HG02852 (cell line): ENCODE measurements at regions not wholly inside any gene's neighbourhood (a gene's known extent, or its start where the extent isn't known, plus 50 kb on each side); places are given as distances from the start of the nearest gene placed in this dataset.

Experiments used
- ATAC-seq: cut with Tn5 transposase; IDR thresholded peaks from one replicate; pipeline ENCODE4 v1.9.1; 2021; ENCODE audit warnings: mild to moderate bottlenecking, moderate library complexity; ENCODE audit not compliant: unreplicated experiment

DNA sequence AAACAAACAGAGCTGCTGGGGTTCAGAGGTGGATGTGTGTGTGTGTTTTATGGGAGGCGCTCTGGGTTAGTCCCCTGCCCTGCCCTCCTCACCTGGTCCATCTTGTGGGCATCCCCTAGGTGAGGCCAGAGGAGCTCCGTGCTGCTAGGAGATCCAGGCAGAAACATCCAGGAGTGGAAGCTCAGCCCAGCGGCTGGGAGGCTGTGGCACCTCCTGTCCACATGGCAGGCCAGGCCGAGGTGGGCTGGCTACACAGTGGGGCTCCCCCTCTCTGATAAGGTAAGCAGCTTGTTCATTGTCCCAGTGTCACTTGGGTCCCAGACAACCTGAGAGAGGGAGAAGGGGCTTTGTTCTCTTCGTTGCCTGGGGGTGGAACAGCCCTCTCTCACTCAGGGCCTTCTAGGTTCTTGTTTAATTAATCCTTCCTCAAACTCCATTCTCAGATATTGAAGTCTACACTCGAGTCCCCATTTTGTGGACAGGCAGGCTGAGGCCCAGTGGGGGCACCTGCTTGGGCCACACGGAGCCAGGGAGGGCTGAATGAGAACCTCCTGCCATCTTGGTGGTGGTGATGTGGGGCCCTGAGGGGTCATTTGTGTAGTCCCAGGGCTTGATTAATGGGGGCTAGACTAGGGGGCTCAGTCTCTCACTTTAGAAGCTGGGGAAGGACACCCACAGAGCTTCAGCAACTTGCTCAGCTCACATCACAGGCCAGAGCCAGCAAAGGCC lies 216.8 kb upstream of the GPR26 start:
- ATAC-seq, result no peak

DNA sequence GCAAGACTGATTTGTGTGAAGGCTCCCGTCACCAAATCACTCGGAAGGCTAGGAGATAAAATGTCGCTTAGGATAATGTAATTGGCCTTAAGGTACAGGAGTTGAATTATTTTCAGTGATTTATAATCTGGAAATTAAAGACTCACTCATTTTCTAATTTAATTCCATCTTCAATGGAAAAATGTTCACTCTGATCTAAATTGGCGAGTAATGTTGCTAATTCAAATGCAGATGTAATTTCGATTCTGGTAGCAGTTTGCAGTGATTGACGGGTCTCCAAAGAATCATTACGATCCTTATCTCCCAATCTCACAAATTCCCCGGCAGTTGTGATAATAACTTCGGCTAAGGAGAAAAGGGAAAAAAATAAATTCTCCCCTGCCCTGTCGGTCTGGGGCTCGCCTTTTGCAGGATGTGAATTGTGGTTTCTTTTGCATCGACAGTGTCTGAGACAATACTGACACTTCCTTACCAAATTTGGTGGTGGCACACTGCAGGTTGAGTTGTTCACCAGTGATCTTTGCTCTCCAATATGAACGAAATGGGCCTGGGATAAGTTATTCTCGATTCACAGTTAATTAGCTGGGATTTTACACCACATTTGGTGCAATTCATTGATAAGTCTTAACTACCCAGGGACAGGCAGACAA lies 215.1 kb upstream of the GPR26 start:
- ATAC-seq, result no peak

DNA sequence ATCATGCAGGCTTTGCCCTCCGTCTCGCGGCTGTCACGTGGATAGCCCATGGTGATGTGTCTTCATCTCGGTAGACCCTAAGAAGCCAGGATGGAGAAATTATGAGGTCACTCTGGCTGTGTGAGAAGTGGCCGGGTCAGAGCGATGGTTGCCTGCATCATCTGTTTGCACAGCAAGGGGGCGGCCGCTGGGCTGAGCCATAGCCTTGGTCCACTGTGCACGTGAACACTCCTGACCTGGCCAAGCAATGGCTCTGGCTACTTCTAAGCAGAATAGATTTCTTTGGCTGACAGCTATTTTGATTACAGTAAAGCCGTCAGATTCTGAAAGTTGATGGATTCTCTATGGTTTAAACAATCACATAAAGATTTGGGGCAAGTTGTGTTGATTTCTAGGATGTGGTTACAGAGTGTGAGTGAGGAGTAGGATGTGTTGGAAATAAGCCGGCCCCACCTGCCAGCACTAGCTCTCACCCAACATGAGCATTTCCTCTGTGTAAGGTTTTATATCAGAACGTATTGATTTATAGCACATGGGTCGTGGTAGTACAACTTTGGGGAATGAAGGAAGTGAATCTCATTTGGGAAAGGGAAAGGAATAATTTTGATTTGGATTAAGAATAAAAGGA lies 214.4 kb upstream of the GPR26 start:
- ATAC-seq, result no peak

DNA sequence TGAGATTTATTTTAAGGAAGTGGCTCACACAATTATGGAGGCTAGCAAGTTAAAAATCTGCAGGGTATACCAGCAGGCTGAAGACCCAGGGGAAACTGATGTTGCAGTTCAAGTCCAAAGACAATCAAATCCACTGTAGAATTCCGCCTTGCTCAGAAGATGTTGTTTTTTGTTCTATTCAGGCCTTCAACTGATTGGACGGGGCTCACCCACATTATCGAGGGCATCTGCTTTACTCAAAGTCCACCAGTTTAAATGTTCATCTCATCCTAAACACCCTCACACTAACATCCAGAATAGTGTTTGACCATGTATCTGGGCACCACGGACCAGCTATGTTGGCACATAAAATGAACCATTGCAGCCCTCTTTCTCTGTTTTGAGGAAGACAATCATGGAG lies 211.2 kb upstream of the GPR26 start:
- ATAC-seq, result no peak

DNA sequence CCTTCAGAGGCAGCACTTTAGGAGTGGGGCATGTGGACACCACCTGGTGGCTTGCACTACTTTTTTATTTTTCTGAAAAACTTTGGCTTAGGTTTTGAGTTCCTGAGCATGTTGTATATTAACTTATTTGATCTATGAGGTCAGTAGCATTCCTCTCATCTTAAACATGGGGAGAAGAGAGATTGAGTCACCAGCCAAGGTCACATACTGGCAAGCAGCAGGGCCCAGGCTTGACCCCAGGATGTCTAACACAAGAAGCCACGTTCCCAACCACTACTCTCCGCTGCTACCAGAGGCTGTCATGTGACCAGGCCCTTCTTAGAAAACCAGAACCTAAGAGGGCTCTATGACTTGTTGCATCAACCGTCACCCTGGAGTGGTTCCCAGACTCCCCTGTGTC lies 210.3 kb upstream of the GPR26 start:
- ATAC-seq, result no peak

DNA sequence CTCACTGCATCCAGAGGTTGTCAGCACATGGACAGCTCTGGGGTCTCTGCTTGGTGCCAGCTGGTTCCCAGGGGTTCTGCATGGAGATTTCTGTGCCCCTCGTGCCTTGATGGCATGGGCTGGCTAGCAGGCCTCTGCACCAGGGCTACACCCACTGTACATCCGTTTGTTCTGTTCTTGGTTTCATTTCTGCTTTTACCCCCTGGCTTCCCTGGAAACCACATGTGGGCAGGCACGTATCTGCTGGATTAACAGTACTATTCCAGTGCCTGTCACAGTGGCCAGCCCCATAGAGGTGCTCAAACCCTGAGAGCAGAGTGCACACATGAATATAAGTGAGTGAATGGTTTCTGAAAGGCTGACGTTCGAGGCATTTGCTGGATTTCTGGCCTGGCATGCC lies 207.2 kb upstream of the GPR26 start:
- ATAC-seq, result no peak

DNA sequence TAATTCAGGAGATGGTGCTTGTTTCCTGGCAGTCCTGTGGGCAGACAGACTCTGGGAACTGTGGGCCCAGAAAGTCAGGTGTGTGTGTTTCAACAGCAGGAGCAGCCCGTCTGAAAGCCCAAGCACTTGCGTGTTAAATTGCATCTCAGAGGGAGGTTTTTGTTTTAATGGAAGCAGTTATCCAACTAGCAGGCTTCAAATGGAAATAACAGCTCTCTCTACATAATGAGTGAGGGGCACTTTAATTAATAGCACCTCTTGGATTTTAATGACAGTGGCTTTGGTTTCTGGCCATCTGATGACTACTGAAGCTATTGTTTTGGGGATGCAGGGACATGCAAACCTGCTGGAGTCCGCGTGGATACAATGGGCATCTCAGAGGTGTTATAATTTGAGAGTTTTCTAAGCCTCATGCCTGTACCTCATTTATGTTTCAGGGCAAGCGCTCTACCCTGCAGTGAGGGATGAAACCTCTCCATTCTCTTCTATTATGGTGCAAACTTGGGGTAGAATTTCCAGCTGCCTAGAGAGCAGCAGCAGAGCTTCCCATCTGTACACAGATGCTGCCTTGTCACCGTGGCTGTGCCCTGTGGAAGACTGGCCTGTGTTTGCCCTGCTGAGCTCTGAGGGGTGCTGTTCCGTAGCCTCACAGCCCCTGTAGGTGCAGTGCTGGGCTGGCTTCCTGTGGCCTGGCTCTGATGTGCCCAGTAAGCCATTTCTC lies 206.6 kb upstream of the GPR26 start:
- no peak for ATAC-seq

DNA sequence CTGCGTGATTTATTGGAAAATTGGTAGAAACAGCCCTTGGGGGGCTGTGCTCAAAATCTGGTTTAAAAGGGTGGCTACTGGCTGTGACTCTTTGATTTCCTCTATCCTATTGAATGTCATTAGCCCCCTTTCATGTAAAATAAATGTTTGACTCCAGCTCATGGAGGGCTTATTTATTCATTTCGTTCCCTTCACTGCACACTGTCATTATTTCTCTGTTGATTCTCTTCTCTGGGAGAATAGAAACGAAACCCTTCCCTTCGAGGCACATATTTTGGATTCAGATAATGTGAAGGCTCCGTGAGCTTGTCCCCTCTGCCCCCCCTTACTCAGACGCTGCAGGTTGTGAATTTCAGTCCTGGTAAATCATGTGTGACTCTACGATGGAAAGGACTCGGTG lies 203.9 kb upstream of the GPR26 start:
- no peak for ATAC-seq

DNA sequence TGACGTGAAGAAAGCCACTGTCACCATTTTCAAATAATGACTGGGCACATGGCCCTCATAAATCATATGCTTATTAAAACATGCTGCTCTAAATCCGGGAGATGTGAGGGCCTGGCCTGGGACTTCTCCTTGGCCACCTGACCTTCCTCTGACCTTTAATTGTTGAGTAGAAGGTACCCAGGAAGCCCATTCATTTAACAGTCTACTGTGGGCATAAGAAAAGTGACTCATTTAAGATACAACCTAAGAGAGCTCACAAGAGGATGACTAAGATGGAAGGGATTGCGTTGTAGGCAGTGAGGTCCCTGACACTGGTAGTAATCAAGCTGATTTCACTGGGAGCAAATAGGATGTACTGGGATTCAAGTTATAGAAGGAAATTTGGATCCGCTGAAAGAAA lies 203.4 kb upstream of the GPR26 start:
- ATAC-seq, result no peak

DNA sequence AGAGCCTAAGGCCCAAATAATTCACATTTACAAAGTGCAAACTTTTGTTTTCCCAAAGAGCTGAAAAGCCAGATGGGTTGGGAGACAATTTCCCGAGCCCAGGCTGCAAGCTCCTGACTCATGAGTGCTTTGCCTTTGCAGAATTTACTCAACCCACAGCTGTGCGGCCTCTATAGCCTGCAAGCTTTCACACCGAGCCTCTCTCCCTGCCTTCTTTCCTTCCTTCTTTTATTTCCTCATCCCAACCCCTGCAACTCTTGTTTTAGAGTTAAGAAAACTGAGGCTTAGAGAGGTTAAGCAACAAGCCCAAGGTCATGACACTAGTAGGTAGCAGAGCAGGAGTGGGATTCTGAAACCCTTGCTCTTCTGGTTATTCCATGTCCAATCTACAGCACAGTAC lies 203.0 kb upstream of the GPR26 start:
- ATAC-seq, result no peak

DNA sequence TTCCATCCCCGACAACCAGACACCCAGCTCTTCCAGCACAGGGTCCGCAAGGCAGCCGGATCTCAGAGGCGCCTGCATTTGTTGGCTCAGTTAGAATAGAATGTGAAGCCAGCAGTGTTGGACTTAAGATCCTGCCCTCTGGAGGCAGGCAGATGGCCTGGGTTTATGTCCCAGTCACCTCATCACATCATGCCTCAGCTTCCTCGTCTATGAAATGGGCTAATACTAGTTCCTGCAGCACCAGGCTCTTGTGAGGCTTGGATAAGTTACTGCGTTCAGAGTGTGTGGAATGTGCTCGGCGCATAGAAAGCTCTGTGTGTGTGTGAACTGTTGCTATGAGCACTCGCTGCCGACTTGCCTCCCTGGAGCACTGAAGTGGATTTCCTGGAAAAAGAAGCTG lies 202.5 kb upstream of the GPR26 start:
- ATAC-seq, result no peak

DNA sequence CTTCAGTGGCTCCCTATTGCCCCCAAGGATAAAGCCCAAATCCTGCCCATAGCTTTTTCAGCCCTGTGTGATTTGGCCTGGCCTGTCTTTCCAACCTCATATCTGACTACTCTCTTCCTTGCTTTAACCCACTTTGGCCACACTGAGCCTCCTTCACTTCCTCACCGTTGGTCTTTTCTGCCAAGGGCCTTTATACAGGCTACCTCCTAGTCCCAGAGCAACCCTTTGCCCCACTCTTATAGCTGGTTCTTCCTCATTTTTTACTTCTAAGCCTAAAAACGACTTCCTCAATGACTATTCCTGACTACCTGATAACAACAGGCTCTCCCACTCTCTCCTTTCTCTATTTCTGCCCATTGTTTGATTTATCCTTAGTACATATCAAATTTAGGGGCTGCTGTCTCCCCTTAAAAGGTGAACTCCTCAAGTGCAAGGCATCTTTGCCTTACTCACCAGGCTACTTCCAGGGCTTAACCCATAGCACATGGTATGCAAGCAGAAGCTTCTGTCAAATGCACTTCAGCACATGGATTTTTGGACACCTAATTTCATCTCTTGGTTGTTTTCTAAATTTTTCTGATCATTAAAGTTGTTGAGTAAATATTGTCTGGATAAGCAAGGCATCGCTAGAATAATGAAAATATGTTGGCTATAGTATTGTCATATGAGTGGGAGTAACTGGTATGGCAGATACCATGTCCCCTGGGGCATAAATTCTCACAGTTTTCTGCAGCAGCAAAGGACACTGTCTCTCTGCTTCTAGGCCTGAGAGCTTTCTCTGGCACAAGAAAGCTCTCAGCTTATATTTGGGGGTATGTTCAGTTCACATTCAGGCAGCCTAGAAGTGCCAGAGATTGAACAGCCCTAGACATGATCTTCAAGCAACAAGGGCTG lies 201.5 kb upstream of the GPR26 start:
- ATAC-seq, result no peak

DNA sequence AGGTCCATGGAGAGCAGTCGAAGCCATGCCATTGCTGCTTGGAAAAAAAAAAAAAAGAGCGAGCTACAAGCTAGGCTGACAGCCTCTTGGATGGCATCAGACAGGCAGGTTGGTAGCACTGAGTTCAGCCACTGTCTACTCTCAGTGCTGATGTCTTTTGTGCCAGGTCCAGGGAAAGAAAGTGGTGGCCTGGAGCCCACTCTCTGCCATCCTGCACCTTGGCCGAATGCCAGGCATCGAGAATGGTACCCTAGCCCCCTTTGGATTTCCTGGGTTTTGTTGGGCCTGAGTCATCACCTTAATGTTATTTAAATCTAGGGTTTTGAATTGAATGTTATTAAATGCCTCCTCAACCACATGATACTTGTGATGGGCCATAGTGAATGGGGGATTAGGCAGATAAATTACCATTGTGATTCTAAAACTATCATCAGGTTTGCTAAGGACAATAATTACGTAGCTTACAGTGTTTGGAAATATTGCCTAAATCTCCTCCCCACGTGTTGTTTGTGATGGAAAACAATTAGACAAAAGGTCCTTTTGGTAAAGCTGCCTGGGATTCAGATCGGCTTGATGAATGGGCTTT lies 195.7 kb upstream of the GPR26 start:
- no peak for ATAC-seq

DNA sequence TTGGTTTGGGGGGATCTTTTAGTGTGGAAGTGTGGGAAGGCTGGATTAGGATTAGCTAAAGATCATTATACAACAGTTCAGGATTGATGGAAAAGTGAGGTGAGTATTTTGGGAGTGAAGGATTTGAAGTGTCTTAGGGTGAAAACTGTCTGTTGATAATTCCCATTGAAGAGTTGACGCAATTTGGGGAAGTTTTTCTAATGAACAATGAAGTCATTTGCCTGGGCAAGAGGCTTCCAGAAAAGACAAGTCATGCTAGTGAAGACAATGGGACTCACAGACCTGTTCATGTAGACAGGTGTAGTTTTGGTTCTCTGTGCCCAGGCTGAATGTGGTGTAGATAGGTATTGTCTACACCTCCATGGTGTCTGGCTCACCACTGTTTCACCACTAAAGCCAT lies 194.3 kb upstream of the GPR26 start:
- ATAC-seq, result no peak

DNA sequence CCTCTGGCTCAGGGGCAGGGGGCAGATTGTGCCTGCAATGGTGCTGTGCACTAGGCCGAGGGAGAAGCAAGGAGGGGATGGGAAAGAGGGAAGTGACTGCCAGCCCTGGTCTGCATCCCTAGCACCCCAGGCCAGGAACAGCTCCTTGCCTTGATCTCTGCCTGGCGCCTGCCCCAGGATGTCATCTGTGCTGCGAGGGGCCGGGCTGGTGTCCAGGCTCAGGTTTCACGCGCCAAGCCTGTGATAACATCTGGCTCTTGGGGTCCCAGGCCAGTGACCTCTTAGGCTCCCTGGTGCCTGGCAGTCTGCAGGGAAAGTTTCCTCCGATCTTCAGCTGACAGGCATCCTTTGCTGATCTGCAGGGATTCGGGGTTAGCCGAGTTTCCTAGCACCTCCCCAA lies 193.5 kb upstream of the GPR26 start:
- no peak for ATAC-seq

DNA sequence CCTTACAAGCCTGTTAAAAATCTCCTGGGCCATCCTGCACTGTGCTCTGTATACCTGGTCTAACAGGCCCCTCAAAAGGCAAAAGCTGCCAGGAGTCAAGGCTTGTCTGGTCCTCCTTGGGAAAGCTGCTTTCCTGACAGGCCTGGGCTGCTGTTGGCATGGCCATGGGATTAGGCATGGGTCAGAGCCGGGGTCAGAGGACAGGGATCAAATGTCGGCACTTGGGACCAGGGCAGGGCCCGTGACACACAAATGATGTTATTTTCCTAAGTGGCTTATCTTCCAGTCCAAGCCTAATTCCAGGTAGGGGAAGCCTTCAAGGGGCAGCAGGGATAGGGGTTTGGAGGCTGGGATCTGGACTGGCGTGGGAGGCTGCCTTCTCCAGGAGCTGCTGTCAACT lies 191.5 kb upstream of the GPR26 start:
- no peak for ATAC-seq

DNA sequence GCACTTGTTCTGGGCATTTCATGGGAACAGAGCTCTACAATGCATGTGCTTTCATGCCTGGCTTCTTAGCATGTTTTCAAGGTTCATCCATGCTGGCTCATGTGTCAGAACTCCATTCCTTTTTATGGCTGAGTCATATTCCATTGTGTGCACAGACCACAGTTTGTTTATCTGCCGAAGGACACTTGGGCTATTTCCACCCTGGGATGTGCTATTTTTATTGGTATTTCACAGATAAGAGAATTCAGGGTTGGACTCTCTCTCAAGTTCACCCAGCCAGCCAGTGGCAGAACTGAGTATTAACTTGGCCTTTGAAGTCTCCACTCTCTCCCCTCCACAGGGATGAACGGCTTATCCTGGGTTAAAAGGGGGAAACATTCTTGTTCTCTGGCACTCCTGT lies 190.7 kb upstream of the GPR26 start:
- no peak for ATAC-seq

DNA sequence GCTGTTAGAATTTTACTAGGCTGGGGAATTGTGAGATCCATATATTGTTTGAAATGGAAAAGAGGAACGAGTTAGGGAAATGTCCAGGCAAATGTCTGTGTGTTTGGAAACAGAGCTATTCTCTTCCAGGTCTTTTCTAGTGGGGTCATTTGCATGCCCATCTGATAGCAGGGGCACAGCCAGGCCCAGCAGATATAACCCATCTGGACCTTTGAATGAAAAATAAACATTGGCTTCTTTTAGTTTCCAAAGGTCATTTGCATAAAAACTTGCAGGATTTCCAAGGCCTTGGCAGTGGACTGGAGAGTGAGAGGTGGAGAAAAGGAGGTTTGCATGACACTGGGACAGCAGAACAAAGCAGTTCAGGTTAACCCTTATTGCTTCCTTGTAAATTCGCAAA lies 188.0 kb upstream of the GPR26 start:
- ATAC-seq, result no peak

DNA sequence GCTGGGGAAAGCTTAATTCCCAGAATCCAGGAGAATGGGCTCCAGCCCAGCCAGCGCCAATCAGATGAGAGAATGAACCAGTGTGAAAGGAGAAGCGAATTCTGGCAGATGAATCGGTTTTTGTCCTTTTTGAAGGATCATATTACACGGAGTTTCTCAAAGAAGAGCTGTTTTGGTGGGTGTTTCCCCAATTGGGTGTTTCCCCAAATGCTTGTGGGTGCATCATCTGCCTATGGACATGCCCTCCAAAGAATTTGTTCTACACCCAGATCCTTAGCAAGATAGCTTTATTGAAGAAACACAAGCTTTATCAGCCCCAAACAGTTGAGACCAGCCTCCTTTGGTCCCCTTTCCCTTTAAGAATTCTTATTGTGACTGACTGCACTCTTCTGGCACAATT lies 186.5 kb upstream of the GPR26 start:
- no peak for ATAC-seq

DNA sequence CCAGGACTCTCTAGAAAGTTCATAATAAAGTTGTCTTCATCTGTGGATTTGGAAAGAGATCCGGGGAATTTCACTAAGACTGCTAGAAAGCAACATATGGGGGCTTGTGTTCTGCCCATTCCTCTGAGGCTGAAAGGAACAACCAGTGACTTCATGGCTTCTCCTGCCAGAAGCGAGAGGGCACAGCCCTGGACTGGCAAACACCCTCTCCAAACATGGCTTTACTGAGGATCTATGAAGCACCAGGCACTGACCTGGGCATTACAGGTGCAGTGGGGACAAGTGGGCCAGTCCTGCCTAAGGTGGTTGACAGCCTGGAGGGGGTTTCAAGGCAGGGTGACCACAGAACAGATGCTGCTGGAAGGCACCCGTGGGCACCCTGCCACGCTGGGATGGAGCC lies 185.8 kb upstream of the GPR26 start:
- no peak for ATAC-seq
